ENCODE measurements at regions not wholly inside any gene's neighbourhood (a gene's known extent, or its start where the extent isn't known, plus 50 kb on each side); places are given as distances from the start of the nearest gene placed in this dataset.

GRCh38 chr21:24308183-24308582, 1299.1 kb downstream of the MRPL39 start:
- no peak overlapping the region for H2AK5ac ChIP-seq (ENCODE audit: low read depth, low read length)
- no peak overlapping the region for H3K4me3 ChIP-seq (ENCODE audit: insufficient read depth, low read depth, low read length)
- H2BK20ac ChIP-seq (ENCODE audit: low read depth, low read length) = no peak overlapping the region
- H3K9me3 ChIP-seq (ENCODE audit: control insufficient read depth, insufficient read depth, low read length) = no peaks in the 10 kb centered on the region
- H4K20me1 ChIP-seq (ENCODE audit: insufficient read depth, low read length) = no peaks in the 10 kb centered on the region
- intact Hi-C loops (cut with micrococcal nuclease) = no loop called here
- in situ Hi-C loops (cut with MboI; ENCODE audit: low sequenced_read_pairs) = no loop called here
- no peak overlapping the region for H3K14ac ChIP-seq (replicated peaks; ENCODE audit: low read depth, low read length)
- no peak overlapping the region for H3K18ac ChIP-seq (ENCODE audit: low read depth, low read length)
- H3K4ac ChIP-seq (ENCODE audit: low read depth, low read length) = no peak overlapping the region
- ChIA-PET POLR2A (ENCODE audit: unreplicated experiment) (no interaction called here), CTCF (no interaction called here)
- no peaks in the 10 kb centered on the region for H3K36me3 ChIP-seq (ENCODE audit: control insufficient read depth, insufficient read depth, low read length)
- dilution Hi-C loops (cut with HindIII; ENCODE audit: low sequenced_read_pairs, unreplicated experiment) = no loop called here
- no peaks in the 10 kb centered on the region for H3K4me1 ChIP-seq (ENCODE audit: control insufficient read depth, insufficient read depth, low read length)
- ATAC-seq (ENCODE audit: low read depth) (no peak), DNase-seq (no peak)
- no peaks in the 10 kb centered on the region for H3K9me1 ChIP-seq (ENCODE audit: insufficient read depth, low read length)
- no peak overlapping the region for H2BK5ac ChIP-seq (ENCODE audit: low read depth, low read length, poor library complexity, severe bottlenecking)
- no peak overlapping the region for H4K8ac ChIP-seq (ENCODE audit: low read depth in 2 of 2, low read length in 2 of 2)
- no peaks in the 10 kb centered on the region for H3K27me3 ChIP-seq (ENCODE audit: control insufficient read depth, insufficient read depth, low read length)
- no peak for TF ChIP-seq POLR2A (IDR thresholded peaks at IDR 0.05; ENCODE audit: low read depth, low read length)
- no peak for TF ChIP-seq SMC3 (IDR thresholded peaks at IDR 0.05; ENCODE audit: low read depth, low read length)
- no peak for TF ChIP-seq RCOR1 (IDR thresholded peaks at IDR 0.05; ENCODE audit: insufficient replicate concordance, low read length)
- no peak for TF ChIP-seq MAZ (IDR thresholded peaks at IDR 0.05; ENCODE audit: borderline replicate concordance, low read depth, low read length)
- TF ChIP-seq USF2 (IDR thresholded peaks at IDR 0.05; ENCODE audit: low read depth, low read length) = no peak
- TF ChIP-seq RAD21 (IDR thresholded peaks at IDR 0.05; ENCODE audit: low read length) = no peak
- no peak for TF ChIP-seq FOS (IDR thresholded peaks at IDR 0.05; ENCODE audit: low read depth, low read length)
- TF ChIP-seq CEBPB (IDR thresholded peaks at IDR 0.05; ENCODE audit: low read depth, low read length) = no peak
- TF ChIP-seq MXI1 (IDR thresholded peaks at IDR 0.05; ENCODE audit: borderline replicate concordance, low read depth, low read length) = no peak
- TF ChIP-seq CTCF (conservative IDR thresholded peaks at IDR 0.05; ENCODE audit: low read depth, low read length) = no peak
- no peak for TF ChIP-seq RFX5 (IDR thresholded peaks at IDR 0.05; ENCODE audit: low read depth, low read length)
- TF ChIP-seq BHLHE40 (IDR thresholded peaks at IDR 0.05; ENCODE audit: low read depth, low read length) = no peak
- no peak for TF ChIP-seq ELK1 (IDR thresholded peaks at IDR 0.05; ENCODE audit: borderline replicate concordance, low read depth, low read length)
- no peak for TF ChIP-seq MAFK (IDR thresholded peaks at IDR 0.05; ENCODE audit: low read depth, low read length)
- no peak for TF ChIP-seq NFE2L2 (IDR thresholded peaks at IDR 0.05; ENCODE audit: low read depth, low read length)
- TF ChIP-seq CHD1 (IDR thresholded peaks at IDR 0.05; ENCODE audit: low read depth, low read length) = no peak
- H3K9ac ChIP-seq (ENCODE audit: low read depth, low read length) = no peak overlapping the region
- H3K27ac ChIP-seq (ENCODE audit: insufficient read depth, low read length) = no peak overlapping the region
- no peak overlapping the region for H2BK15ac ChIP-seq (ENCODE audit: low read depth, low read length)
- H3K4me2 ChIP-seq (ENCODE audit: low read depth, low read length) = no peak overlapping the region
- no peak overlapping the region for H4K5ac ChIP-seq (ENCODE audit: low read depth, low read length)
- H2AFZ ChIP-seq (replicated peaks; ENCODE audit: low read length, poor library complexity) = no peak overlapping the region
- H3K79me1 ChIP-seq (ENCODE audit: low read depth in 1 of 2, low read length in 2 of 2) = no peaks in the 10 kb centered on the region
- no peak overlapping the region for H3K23ac ChIP-seq (ENCODE audit: low read depth, low read length)
- BruUV-seq (replicated peaks) = no TSS peak
- H4K91ac ChIP-seq (ENCODE audit: insufficient read depth, low read depth, low read length) = no peak overlapping the region
- no peak overlapping the region for H3K56ac ChIP-seq (ENCODE audit: extremely low read depth, insufficient read depth, low read length)
- H2AK9ac ChIP-seq (replicated peaks; ENCODE audit: low read depth, low read length, poor library complexity) = no peak overlapping the region
- no peak overlapping the region for H2BK120ac ChIP-seq (ENCODE audit: low read depth, low read length)

Data from IMR-90 (cell line).